Vagina (tissue), 2 donors: ENCODE measurements at regions not wholly inside any gene's neighbourhood (a gene's known extent, or its start where the extent isn't known, plus 50 kb on each side); places are given as distances from the start of the nearest gene placed in this dataset.
"Not testable (repeated sequence)": the region's sequence is repeated elsewhere in the genome, so short reads cannot be mapped to it uniquely, and the experiment has no call there.

Experiments
- CTCF ChIP-seq, 3 experiments: fragments of 450-650 bp in 2 of 3; fragments of 200-600 bp in 1 of 3; sonication (generic) in 1 of 3; IDR thresholded peaks; one replicate each; pipeline ENCODE4 v1.5.1; 2017 to 2019; ENCODE audit warnings: antibody characterized with exemption in 3 of 3, mild to moderate bottlenecking in 2 of 3, moderate library complexity in 2 of 3
- POLR2AphosphoS5 ChIP-seq, 2 donors: sonication (generic); formaldehyde crosslinking; IDR thresholded peaks; one replicate each; pipeline ENCODE4 v1.9.0; 2017; ENCODE audit warnings: antibody characterized with exemption in 2 of 2, mild to moderate bottlenecking in 2 of 2, low read depth in 1 of 2; ENCODE audit not compliant: insufficient read depth in 1 of 2

- not testable (repeated sequence) for TF ChIP-seq CTCF (IDR thresholded peaks at IDR 0.05); POLR2AphosphoS5 (IDR thresholded peaks at IDR 0.05; ENCODE audit: insufficient read depth in 1 of 2, low read depth in 1 of 2)
These were observed 470.0 kb downstream of the SETD4 start for GRCh38 chr21:35590284-35590683.
